Gastrocnemius medialis (tissue), 4 donors: ENCODE measurements at regions not wholly inside any gene's neighbourhood (a gene's known extent, or its start where the extent isn't known, plus 50 kb on each side); places are given as distances from the start of the nearest gene placed in this dataset.

Source experiments
- POLR2A ChIP-seq, 2 donors: fragments of 450-650 bp; IDR thresholded peaks; one replicate each; pipeline ENCODE4 v1.6.1; 2017; ENCODE audit warnings: antibody characterized with exemption in 2 of 2, mild to moderate bottlenecking in 2 of 2, moderate library complexity in 2 of 2
- TF ChIP-seq, protein P1 (sequence below), 5 experiments: fragments of 450-650 bp in 3 of 5; fragments of 200-600 bp in 2 of 5; sonication (generic) in 2 of 5; IDR thresholded peaks in 4 of 5; conservative IDR thresholded peaks in 1 of 5; 1 replicate in 4 of 5; 2 replicates in 1 of 5; pipeline ENCODE4 v1.5.1; 2016 to 2019; ENCODE audit warnings: antibody characterized with exemption in 5 of 5, mild to moderate bottlenecking in 3 of 5, moderate library complexity in 3 of 5

DNA sequence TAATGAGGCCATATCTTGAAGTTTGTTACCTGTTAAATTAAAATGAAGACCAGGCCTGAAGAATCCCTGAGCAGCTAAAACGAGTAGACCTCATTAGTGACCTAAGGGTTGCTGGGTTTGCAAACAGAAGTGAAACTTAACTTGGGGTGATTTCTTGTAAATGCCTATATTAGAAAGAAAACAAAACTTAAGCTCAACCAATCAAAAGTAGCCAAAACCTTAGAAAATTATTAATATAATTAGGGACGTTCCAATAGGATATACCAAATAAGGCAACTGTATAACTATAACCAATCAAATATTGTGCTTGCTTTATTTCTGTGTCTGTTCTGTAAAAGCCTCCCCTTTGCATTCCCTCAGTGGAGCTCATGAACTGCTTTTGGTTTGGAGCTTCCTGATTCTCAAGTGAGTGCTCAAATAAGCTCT lies 137.9 kb upstream of the VRK2 start:
- TF ChIP-seq, protein P1, sequence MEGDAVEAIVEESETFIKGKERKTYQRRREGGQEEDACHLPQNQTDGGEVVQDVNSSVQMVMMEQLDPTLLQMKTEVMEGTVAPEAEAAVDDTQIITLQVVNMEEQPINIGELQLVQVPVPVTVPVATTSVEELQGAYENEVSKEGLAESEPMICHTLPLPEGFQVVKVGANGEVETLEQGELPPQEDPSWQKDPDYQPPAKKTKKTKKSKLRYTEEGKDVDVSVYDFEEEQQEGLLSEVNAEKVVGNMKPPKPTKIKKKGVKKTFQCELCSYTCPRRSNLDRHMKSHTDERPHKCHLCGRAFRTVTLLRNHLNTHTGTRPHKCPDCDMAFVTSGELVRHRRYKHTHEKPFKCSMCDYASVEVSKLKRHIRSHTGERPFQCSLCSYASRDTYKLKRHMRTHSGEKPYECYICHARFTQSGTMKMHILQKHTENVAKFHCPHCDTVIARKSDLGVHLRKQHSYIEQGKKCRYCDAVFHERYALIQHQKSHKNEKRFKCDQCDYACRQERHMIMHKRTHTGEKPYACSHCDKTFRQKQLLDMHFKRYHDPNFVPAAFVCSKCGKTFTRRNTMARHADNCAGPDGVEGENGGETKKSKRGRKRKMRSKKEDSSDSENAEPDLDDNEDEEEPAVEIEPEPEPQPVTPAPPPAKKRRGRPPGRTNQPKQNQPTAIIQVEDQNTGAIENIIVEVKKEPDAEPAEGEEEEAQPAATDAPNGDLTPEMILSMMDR (IDR thresholded peaks at IDR 0.05 in 4 of 5, conservative IDR thresholded peaks at IDR 0.05 in 1 of 5), result no peak
- TF ChIP-seq POLR2A (IDR thresholded peaks at IDR 0.05), result no peak
